Activated CD8-positive, alpha-beta memory T cell treated with anti-CD3 and anti-CD28 coated beads, Interleukin-2, amount 10 ng/mL, durations not matched to agents 7 days and 5 days (primary cell): ENCODE measurements at regions not wholly inside any gene's neighbourhood (a gene's known extent, or its start where the extent isn't known, plus 50 kb on each side); places are given as distances from the start of the nearest gene placed in this dataset.

Experiments
- ATAC-seq: fragments of 150-1000 bp; cut with Tn5 transposase; one replicate; pipeline ENCODE4 v1.10.0; 2021; ENCODE audit warnings: moderate library complexity
- CTCF ChIA-PET: fragments of 350-600 bp; sonication (Branson Sonifier 250); formaldehyde crosslinking; loops from one replicate; lab custom pipeline; 2021; ENCODE audit warnings: antibody characterized with exemption; lab: Charles Lee
- DNase-seq: peaks from one replicate; pipeline ENCODE4 v3.0.0-alpha.2; 2020
- H3K27ac Mint-ChIP-seq: one replicate; pipeline ENCODE4 v1.8.0; 2021; ENCODE audit warnings: mild to moderate bottlenecking, mixed read lengths
- H3K27me3 Mint-ChIP-seq: one replicate; pipeline ENCODE4 v1.8.0; 2021; ENCODE audit warnings: mixed read lengths
- H3K36me3 Mint-ChIP-seq: one replicate; pipeline ENCODE4 v1.8.0; 2021; ENCODE audit warnings: mild to moderate bottlenecking, mixed read lengths
- H3K4me1 Mint-ChIP-seq: one replicate; pipeline ENCODE4 v1.8.0; 2021; ENCODE audit warnings: mixed read lengths
- H3K4me3 Mint-ChIP-seq: one replicate; pipeline ENCODE4 v1.8.0; 2021; ENCODE audit warnings: mild to moderate bottlenecking, moderate library complexity, mixed read lengths
- H3K9me3 Mint-ChIP-seq: one replicate; pipeline ENCODE4 v1.8.0; 2022; ENCODE audit warnings: low read depth, mixed read lengths

DNA sequence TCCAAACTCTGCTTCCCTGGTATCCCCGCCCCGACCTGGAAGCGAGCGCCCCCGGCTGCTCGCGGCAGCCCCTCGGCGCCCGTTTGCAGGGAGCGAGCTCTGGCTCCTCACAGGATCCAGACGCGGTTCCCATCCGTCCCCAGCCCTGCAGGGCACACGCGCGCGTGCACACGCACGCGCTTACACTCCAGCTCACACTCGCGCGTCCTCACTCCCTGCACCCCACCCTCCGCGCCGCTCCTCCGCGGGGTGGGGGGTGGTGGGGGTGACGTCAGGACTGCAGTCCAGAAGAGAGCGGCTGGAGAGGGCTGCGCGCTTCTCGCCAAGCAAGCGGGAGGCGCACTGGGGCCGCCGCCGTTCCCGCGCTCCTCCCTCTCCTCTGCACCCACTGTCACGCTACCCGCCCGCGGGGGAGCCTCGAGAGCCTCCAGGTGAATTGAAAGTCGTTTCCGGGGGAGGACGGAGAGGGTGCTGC lies 255.6 kb downstream of the OTUD1 start:
- Mint-ChIP-seq H3K4me3 (no peak overlapping the region), H3K36me3 (no peaks in the 10 kb centered on the region), H3K4me1 (no peaks in the 10 kb centered on the region), H3K27me3 (peaks cover 46% of the 10 kb centered on the region), H3K27ac (no peak overlapping the region), H3K9me3 (no peaks in the 10 kb centered on the region)
- CTCF ChIA-PET = no interaction called here
- ATAC-seq (no peak), DNase-seq (no peak)

- Mint-ChIP-seq H3K27ac (no peak overlapping the region), H3K36me3 (no peaks in the 10 kb centered on the region), H3K9me3 (no peaks in the 10 kb centered on the region), H3K27me3 (peaks cover 46% of the 10 kb centered on the region), H3K4me1 (no peaks in the 10 kb centered on the region), H3K4me3 (no peak overlapping the region)
- no peak for ATAC-seq
- no peak for DNase-seq
- CTCF ChIA-PET = interaction anchor here (0.7 kb wide), 1 partner anchor 514 kb away, joined by 3 read pairs; the partner anchor contains the start of gene KIAA1217
These were observed 256.3 kb downstream of the OTUD1 start for GRCh38 chr10:23694921-23695824.

DNA sequence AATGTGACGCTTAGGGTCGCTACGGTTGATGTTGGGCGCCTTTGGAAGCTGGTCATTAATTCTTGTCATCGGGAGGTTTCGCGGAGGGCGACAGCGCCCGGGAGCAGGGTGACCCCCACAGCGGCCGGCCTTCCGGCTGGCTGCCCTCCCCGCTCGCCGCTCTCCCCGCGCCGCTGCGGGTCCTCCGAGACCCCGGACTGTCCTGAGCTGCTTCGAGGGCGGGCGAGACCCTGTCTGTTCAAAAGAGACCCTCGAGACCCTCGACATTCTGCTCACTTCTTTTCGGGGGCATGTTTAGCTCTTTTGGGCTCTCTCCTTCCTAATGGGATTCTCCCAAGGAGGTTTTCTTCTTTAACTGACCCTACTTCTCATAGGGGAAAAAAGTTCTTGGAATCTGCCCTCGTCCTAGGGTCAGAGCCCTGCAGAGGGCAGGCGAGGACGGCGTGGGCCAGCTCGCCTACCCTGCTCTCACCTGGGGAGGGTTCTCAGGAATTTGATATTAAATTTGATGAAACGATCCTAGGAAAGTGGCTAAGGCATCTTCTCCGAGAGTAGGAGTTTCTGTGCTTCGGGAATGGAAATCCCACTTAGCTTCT lies 257.0 kb downstream of the OTUD1 start:
- Mint-ChIP-seq H3K27me3 (peaks cover 46% of the 10 kb centered on the region), H3K36me3 (no peaks in the 10 kb centered on the region), H3K27ac (no peak overlapping the region), H3K9me3 (no peaks in the 10 kb centered on the region), H3K4me1 (no peaks in the 10 kb centered on the region), H3K4me3 (no peak overlapping the region)
- no peak for ATAC-seq
- no peak for DNase-seq
- CTCF ChIA-PET = interaction anchor here (0.7 kb wide), 1 partner anchor 513 kb away, joined by 3 read pairs; the partner anchor contains the start of gene KIAA1217

DNA sequence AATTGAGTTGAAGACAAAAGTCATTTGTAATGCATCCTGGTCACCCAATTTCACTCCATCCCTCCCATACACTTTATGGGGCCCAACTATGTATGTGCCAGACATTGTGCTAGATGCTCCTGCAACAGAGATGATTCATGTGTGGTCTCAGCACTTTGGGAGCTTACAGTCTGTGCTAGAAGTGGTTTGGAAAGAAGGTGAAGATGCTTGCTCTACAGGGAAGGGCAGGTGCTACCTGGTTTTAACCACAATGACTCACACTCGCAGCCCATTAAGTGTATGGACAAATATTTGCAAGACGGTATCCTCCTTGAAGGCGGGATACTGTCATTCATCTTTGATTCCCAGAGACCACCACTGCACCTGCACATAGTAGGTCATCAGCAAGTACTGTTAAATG lies 257.6 kb downstream of the OTUD1 start:
- peaks cover 46% of the 10 kb centered on the region for H3K27me3 Mint-ChIP-seq
- no peak overlapping the region for H3K27ac Mint-ChIP-seq
- H3K4me3 Mint-ChIP-seq = no peak overlapping the region
- H3K36me3 Mint-ChIP-seq = no peaks in the 10 kb centered on the region
- no peaks in the 10 kb centered on the region for H3K4me1 Mint-ChIP-seq
- DNase-seq = no peak
- ATAC-seq = no peak
- CTCF ChIA-PET = no interaction called here
- H3K9me3 Mint-ChIP-seq = no peaks in the 10 kb centered on the region

DNA sequence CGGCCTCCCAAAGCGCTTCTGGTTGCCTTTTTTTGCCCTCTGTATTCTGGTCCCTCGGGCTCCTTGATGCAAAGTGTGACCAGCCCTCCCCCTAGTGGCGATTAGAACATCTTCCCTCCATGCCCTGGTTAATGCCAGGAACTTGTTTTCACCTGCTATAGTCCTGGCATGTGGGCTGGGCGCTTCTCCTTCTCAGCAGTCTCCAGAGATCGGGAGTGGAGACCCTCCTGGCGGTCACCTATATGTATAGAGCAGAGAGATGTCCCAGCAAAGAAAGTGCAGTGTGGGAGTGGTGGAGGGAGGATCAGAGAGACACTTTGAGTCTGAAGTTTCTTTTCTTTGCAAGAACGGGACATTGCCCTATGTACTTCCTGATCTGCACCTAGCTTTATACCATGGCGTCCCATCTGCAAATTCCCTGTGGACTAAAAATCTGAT lies 264.1 kb downstream of the OTUD1 start:
- DNase-seq (peak; percentile 53), ATAC-seq (peak; percentile 67)
- Mint-ChIP-seq H3K27ac (no peak overlapping the region), H3K4me1 (no peaks in the 10 kb centered on the region), H3K9me3 (no peaks in the 10 kb centered on the region), H3K36me3 (no peaks in the 10 kb centered on the region), H3K27me3 (peaks cover 13% of the 10 kb centered on the region), H3K4me3 (no peak overlapping the region)
- CTCF ChIA-PET = interaction anchor here (1.0 kb wide), 1 partner anchor 388 kb away, joined by 5 read pairs; no protein-coding TSS in a partner anchor

- no peak overlapping the region for H3K4me3 Mint-ChIP-seq
- no peaks in the 10 kb centered on the region for H3K9me3 Mint-ChIP-seq
- CTCF ChIA-PET = interaction anchor here (0.9 to 1.4 kb wide), 2 partner anchors 376 to 401 kb away, joined by 3 to 4 read pairs; no protein-coding TSS in a partner anchor
- ATAC-seq = no peak
- no peaks in the 10 kb centered on the region for H3K36me3 Mint-ChIP-seq
- no peak overlapping the region for H3K27ac Mint-ChIP-seq
- H3K27me3 Mint-ChIP-seq = no peaks in the 10 kb centered on the region
- H3K4me1 Mint-ChIP-seq = no peaks in the 10 kb centered on the region
- no peak for DNase-seq
These were observed 276.5 kb downstream of the OTUD1 start for GRCh38 chr10:23715363-23715762.

DNA sequence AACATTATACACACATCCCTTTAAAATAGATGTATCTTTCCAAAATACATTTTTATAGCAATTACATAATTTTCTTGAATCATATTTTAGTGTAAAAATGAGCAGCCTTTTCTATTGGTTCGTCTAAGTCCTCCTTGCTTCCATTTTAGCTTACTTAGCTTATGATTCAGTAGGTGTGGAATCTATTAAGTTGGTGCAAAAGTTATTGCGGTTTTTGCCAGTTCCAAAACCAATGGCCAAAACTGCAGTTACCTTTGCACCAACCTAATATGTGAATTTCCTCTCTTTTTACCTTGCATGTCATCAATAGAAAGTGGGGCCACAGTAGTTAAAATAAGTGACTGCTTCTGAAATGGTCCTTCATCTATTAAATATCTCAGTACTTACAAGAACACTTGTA lies 279.0 kb downstream of the OTUD1 start:
- Mint-ChIP-seq H3K27me3 (no peaks in the 10 kb centered on the region), H3K9me3 (no peaks in the 10 kb centered on the region), H3K36me3 (no peaks in the 10 kb centered on the region), H3K4me3 (no peak overlapping the region), H3K4me1 (no peaks in the 10 kb centered on the region), H3K27ac (no peak overlapping the region)
- DNase-seq (no peak), ATAC-seq (no peak)
- CTCF ChIA-PET = no interaction called here

- CTCF ChIA-PET = no interaction called here
These were observed 280.1 kb downstream of the OTUD1 start for GRCh38 chr10:23718946-23719345.

GRCh38 chr10:23723796-23724195 lies 284.9 kb downstream of the OTUD1 start:
- no peaks in the 10 kb centered on the region for H3K27me3 Mint-ChIP-seq
- H3K9me3 Mint-ChIP-seq = no peaks in the 10 kb centered on the region
- no peaks in the 10 kb centered on the region for H3K36me3 Mint-ChIP-seq
- DNase-seq (no peak), ATAC-seq (no peak)
- H3K4me3 Mint-ChIP-seq = no peak overlapping the region
- CTCF ChIA-PET = no interaction called here
- H3K4me1 Mint-ChIP-seq = no peaks in the 10 kb centered on the region
- H3K27ac Mint-ChIP-seq = no peak overlapping the region

More at GRCh38 chr10:23718946-23719345, 280.1 kb downstream of the OTUD1 start:
- no peak for ATAC-seq
- Mint-ChIP-seq H3K27ac (no peak overlapping the region), H3K4me1 (no peaks in the 10 kb centered on the region), H3K9me3 (no peaks in the 10 kb centered on the region), H3K36me3 (no peaks in the 10 kb centered on the region), H3K27me3 (no peaks in the 10 kb centered on the region), H3K4me3 (no peak overlapping the region)
- DNase-seq = no peak

DNA sequence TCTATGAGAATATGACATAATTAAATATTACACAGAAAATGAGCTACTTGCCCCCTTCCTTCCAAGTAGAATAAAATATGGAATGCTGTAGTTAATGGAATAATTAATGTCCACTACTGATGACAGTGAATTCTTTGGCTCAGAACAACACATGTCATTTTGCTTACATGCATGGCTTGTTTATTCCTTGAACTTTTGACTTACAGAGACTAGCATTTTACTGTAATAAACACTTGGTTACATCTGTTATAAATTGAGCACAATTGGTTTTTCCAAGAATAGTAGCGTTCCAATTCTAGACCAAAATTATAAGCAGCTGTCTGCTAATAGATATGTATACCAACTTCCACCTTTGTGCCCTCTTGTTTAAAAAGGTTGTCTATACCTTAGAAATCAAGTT lies 286.7 kb downstream of the OTUD1 start:
- no peak overlapping the region for H3K4me3 Mint-ChIP-seq
- ATAC-seq = no peak
- H3K27me3 Mint-ChIP-seq = no peaks in the 10 kb centered on the region
- CTCF ChIA-PET = no interaction called here
- no peak overlapping the region for H3K27ac Mint-ChIP-seq
- H3K9me3 Mint-ChIP-seq = peaks cover 3% of the 10 kb centered on the region
- H3K4me1 Mint-ChIP-seq = no peaks in the 10 kb centered on the region
- DNase-seq = no peak
- no peaks in the 10 kb centered on the region for H3K36me3 Mint-ChIP-seq

GRCh38 chr10:23742368-23742767 lies 303.5 kb downstream of the OTUD1 start:
- H3K4me1 Mint-ChIP-seq = no peaks in the 10 kb centered on the region
- H3K27ac Mint-ChIP-seq = no peak overlapping the region
- no peaks in the 10 kb centered on the region for H3K9me3 Mint-ChIP-seq
- ATAC-seq = no peak
- H3K27me3 Mint-ChIP-seq = no peaks in the 10 kb centered on the region
- no peaks in the 10 kb centered on the region for H3K36me3 Mint-ChIP-seq
- CTCF ChIA-PET = no interaction called here
- no peak overlapping the region for H3K4me3 Mint-ChIP-seq
- DNase-seq = no peak

GRCh38 chr10:23742807-23743206 lies 303.9 kb downstream of the OTUD1 start:
- Mint-ChIP-seq H3K27ac (no peak overlapping the region), H3K9me3 (no peaks in the 10 kb centered on the region), H3K27me3 (no peaks in the 10 kb centered on the region), H3K4me3 (no peak overlapping the region), H3K36me3 (no peaks in the 10 kb centered on the region), H3K4me1 (no peaks in the 10 kb centered on the region)
- ATAC-seq = no peak
- DNase-seq = no peak
- CTCF ChIA-PET = no interaction called here

GRCh38 chr10:23754179-23754578 lies 315.3 kb downstream of the OTUD1 start:
- Mint-ChIP-seq H3K36me3 (no peaks in the 10 kb centered on the region), H3K9me3 (no peaks in the 10 kb centered on the region), H3K27me3 (no peaks in the 10 kb centered on the region), H3K4me3 (no peak overlapping the region), H3K27ac (no peak overlapping the region), H3K4me1 (no peaks in the 10 kb centered on the region)
- ATAC-seq (no peak), DNase-seq (no peak)
- CTCF ChIA-PET = no interaction called here

DNA sequence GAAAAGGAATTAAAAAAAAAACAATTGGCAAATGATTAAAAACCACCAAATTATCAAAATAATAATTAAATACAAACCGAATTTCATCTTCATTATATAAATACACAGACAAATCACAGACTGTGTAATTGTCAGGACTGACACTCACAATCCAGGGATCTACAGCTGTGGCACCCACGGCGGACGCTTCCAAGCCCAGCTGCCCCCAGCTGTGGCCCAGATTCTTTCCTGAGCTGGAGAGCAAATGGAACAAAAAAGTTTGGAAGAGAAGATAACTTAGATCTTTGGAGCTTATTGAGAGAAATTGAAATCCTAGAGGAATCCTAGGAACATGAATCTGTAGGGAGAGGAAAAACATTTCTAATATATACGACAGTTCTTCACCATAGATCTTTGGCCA lies 316.1 kb downstream of the OTUD1 start:
- ATAC-seq = no peak
- CTCF ChIA-PET = no interaction called here

More for the DNA sequence above, 316.1 kb downstream of the OTUD1 start:
- Mint-ChIP-seq H3K9me3 (no peaks in the 10 kb centered on the region), H3K27me3 (no peaks in the 10 kb centered on the region), H3K4me3 (no peak overlapping the region), H3K36me3 (no peaks in the 10 kb centered on the region), H3K4me1 (no peaks in the 10 kb centered on the region), H3K27ac (no peak overlapping the region)
- DNase-seq = no peak
